ENCODE measurements at regions not wholly inside any gene's neighbourhood (a gene's known extent, or its start where the extent isn't known, plus 50 kb on each side); places are given as distances from the start of the nearest gene placed in this dataset.
"Not testable (repeated sequence)": the region's sequence is repeated elsewhere in the genome, so short reads cannot be mapped to it uniquely, and the experiment has no call there.

- not testable (repeated sequence) for DNase-seq
Measured at GRCh38 chr6:26720663-26721218, 61.2 kb upstream of the ZNF322 start.

- DNase-seq, result not testable (repeated sequence)
Measured at GRCh38 chr6:26730019-26730766, 70.6 kb upstream of the ZNF322 start.

- not testable (repeated sequence) for DNase-seq
Measured at GRCh38 chr6:26734776-26735472, 75.4 kb upstream of the ZNF322 start.

- no peak for DNase-seq
Measured at GRCh38 chr6:26739811-26740210, 80.3 kb upstream of the ZNF322 start.

GRCh38 chr6:26743157-26743821, 83.7 kb upstream of the ZNF322 start:
- no peak for DNase-seq

GRCh38 chr6:26743941-26744699, 84.6 kb upstream of the ZNF322 start:
- DNase-seq, result no peak

GRCh38 chr6:26744837-26745282, 85.3 kb upstream of the ZNF322 start:
- DNase-seq, result not testable (repeated sequence)

GRCh38 chr6:26745964-26746363, 86.4 kb upstream of the ZNF322 start:
- DNase-seq, result not testable (repeated sequence)

GRCh38 chr6:26749126-26749758, 89.7 kb upstream of the ZNF322 start:
- DNase-seq, result not testable (repeated sequence)

GRCh38 chr6:26749759-26750126, 90.2 kb upstream of the ZNF322 start:
- not testable (repeated sequence) for DNase-seq

GRCh38 chr6:26754212-26754611, 94.7 kb upstream of the ZNF322 start:
- no peak for DNase-seq

- DNase-seq, result not testable (repeated sequence)
Measured at GRCh38 chr6:26754801-26755200, 95.3 kb upstream of the ZNF322 start.

- DNase-seq, result not testable (repeated sequence)
Measured at GRCh38 chr6:26756067-26756805, 96.7 kb upstream of the ZNF322 start.

- not testable (repeated sequence) for DNase-seq
Measured at GRCh38 chr6:26766203-26766902, 106.8 kb upstream of the ZNF322 start.

GRCh38 chr6:26770941-26771666, 111.6 kb upstream of the ZNF322 start:
- DNase-seq, result not testable (repeated sequence)

GRCh38 chr6:26773414-26773813, 113.9 kb upstream of the ZNF322 start:
- not testable (repeated sequence) for DNase-seq

- DNase-seq, result not testable (repeated sequence)
Measured at GRCh38 chr6:26780563-26780962, 121.0 kb upstream of the ZNF322 start.

GRCh38 chr6:26795474-26796307, 136.1 kb upstream of the ZNF322 start:
- not testable (repeated sequence) for DNase-seq
